Prostate gland (tissue), 2 donors: ENCODE measurements at regions not wholly inside any gene's neighbourhood (a gene's known extent, or its start where the extent isn't known, plus 50 kb on each side); places are given as distances from the start of the nearest gene placed in this dataset.

ENCODE experiments used
- DNase-seq: peaks from one replicate; pipeline ENCODE4 v3.0.0-alpha.2; 2019; ENCODE audit warnings: low spot score
- H3K27ac ChIP-seq, 2 donors: fragments of 200-600 bp; sonication (generic); 2 replicates each; pipeline ENCODE4 v1.5.1; 2017 to 2019
- H3K27me3 ChIP-seq: fragments of 200-600 bp; sonication (generic); replicated peaks from 2 replicates; pipeline ENCODE4 v1.5.1; 2019; ENCODE audit not compliant: insufficient read depth
- H3K36me3 ChIP-seq, 2 donors: fragments of 200-600 bp; sonication (generic); 1 replicate in 1 of 2; 2 replicates in 1 of 2; pipeline versions ENCODE4 v1.5.1 to v1.8.1; 2017 to 2019
- H3K4me1 ChIP-seq: fragments of 200-600 bp; sonication (generic); replicated peaks from 2 replicates; pipeline ENCODE4 v1.5.1; 2019
- H3K4me3 ChIP-seq, 2 donors: fragments of 200-600 bp; sonication (generic); 2 replicates each; pipeline ENCODE4 v1.5.1; 2017 to 2019
- H3K9me3 ChIP-seq: fragments of 200-600 bp; sonication (generic); 2 replicates; pipeline ENCODE4 v1.5.1; 2017
- POLR2A ChIP-seq: fragments of 450-650 bp; IDR thresholded peaks from one replicate; pipeline ENCODE4 v1.6.1; 2016; ENCODE audit warnings: antibody characterized with exemption, mild to moderate bottlenecking
- POLR2AphosphoS5 ChIP-seq: sonication (generic); formaldehyde crosslinking; IDR thresholded peaks from one replicate; pipeline ENCODE4 v1.6.1; 2017; ENCODE audit warnings: antibody characterized with exemption
- WGBS: methylation state at CpG from one replicate; pipeline ENCODE4 v1.1.5; 2018; 5-methylcytosine and 5-hydroxymethylcytosine counted together
- intact Hi-C: fragments of 100-400 bp; cut with DNase I; formaldehyde crosslinking; loops from one replicate; pipeline ENCODE4 v1.14.2; 2022
- TF ChIP-seq, protein P1 (sequence below), 4 experiments: fragments of 200-600 bp in 2 of 4; fragments of 450-650 bp in 2 of 4; sonication (generic) in 2 of 4; IDR thresholded peaks; 1 replicate in 3 of 4; 2 replicates in 1 of 4; pipeline ENCODE4 v1.5.1; 2016 to 2019; ENCODE audit warnings: antibody characterized with exemption in 4 of 4, mild to moderate bottlenecking in 2 of 4, moderate library complexity in 2 of 4

DNA sequence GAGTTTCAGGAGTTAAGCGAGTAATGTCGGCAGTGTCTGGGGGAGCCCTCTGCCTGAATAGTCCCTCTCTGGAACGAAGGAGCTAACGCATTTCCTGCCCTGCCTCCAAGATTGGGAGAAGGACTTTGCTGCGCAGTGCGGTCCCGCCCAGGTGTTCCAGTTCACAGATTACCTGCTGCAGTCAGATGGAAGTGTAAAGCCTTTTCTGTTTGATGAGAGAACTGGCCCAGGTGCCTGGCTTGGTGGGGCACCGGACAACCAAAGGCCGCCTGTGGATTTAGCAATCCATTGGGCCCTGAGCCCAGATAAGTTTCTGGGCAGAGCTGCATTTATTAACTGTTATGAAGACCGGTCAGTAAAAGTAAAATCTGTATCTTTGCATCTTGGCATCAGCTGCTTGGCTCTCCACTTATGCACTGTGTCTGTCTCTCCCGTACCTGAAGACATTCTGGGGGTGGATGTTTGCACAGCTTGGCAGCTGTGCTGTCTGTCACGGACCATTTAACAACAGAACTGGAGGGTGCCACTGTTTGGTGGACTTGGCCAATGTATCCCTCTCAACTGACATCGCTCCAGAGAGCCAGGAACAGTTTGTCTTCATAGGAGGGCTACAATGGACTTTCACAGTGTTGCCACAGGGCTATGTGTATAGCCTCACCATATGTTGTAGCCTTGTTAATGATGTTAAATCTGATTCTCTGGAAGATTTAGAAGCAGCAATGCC lies 654.7 kb upstream of the ZWINT start:
- no peak overlapping the region for H3K27ac ChIP-seq
- no peaks in the 10 kb centered on the region for H3K4me1 ChIP-seq
- no peak overlapping the region for H3K4me3 ChIP-seq
- no peaks in the 10 kb centered on the region for H3K9me3 ChIP-seq
- DNase-seq, result peak; percentile 19
- no peaks in the 10 kb centered on the region for H3K27me3 ChIP-seq
- no peaks in the 10 kb centered on the region for H3K36me3 ChIP-seq
- 46% methylated on average over 13 of the region's 13 CpGs for WGBS
- TF ChIP-seq POLR2A (no peak), POLR2AphosphoS5 (peak; percentile 38)
- TF ChIP-seq, protein P1, sequence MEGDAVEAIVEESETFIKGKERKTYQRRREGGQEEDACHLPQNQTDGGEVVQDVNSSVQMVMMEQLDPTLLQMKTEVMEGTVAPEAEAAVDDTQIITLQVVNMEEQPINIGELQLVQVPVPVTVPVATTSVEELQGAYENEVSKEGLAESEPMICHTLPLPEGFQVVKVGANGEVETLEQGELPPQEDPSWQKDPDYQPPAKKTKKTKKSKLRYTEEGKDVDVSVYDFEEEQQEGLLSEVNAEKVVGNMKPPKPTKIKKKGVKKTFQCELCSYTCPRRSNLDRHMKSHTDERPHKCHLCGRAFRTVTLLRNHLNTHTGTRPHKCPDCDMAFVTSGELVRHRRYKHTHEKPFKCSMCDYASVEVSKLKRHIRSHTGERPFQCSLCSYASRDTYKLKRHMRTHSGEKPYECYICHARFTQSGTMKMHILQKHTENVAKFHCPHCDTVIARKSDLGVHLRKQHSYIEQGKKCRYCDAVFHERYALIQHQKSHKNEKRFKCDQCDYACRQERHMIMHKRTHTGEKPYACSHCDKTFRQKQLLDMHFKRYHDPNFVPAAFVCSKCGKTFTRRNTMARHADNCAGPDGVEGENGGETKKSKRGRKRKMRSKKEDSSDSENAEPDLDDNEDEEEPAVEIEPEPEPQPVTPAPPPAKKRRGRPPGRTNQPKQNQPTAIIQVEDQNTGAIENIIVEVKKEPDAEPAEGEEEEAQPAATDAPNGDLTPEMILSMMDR (IDR thresholded peaks at IDR 0.05), result no peak
- intact Hi-C loops, result no loop called here

DNA sequence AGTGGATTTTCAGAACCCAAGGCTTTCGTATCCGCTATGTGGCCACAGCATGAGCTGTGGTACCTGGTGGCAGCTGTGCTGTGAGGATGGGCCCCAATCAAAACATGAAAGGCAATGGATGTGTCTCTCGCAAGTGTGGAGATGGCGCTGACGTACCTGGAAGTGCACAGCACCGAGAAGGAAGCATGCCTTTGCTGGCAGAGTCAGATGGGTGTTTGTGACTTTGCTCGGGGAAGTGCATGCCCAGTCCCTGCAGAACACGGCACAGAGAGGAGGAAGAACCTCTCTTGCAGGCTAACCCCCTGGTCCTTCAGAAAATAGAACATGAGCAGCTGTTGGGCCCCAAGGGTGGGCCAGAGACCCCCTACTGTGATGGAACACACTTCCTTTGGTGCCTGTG lies 654.1 kb upstream of the ZWINT start:
- Histone ChIP-seq H3K27ac (no peak overlapping the region), H3K27me3 (no peaks in the 10 kb centered on the region), H3K9me3 (no peaks in the 10 kb centered on the region), H3K36me3 (no peaks in the 10 kb centered on the region), H3K4me3 (no peak overlapping the region), H3K4me1 (no peaks in the 10 kb centered on the region)
- intact Hi-C loops, result no loop called here
- WGBS, result 74% methylated on average over 7 of the region's 8 CpGs
- TF ChIP-seq, protein P1 (IDR thresholded peaks at IDR 0.05), result no peak
- TF ChIP-seq POLR2AphosphoS5 (no peak), POLR2A (no peak)
- DNase-seq, result no peak

DNA sequence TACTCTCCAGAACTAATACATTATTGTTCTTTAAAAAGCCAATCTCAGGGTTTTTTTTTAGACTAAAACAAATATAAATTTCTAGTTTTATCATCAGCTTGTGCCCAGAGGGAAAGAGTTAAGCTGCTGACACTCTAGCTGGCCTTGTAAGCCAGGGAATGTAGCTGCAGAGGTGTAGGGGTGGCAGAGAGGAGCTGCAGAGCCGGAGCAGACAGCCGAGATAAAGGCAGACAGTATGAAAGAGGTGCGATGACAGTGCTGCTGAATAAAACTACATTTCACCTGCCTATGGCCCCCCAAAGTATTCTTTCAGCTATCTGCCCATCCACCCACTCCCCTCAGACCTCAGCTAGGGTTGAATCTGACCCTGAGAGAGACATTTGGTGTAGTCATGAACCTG lies 653.7 kb upstream of the ZWINT start:
- H3K27ac ChIP-seq, result no peak overlapping the region
- no peaks in the 10 kb centered on the region for H3K9me3 ChIP-seq
- no peaks in the 10 kb centered on the region for H3K4me1 ChIP-seq
- no peak for DNase-seq
- 70% methylated on average over 3 of the region's 3 CpGs for WGBS
- no peak for TF ChIP-seq POLR2A
- TF ChIP-seq POLR2AphosphoS5, result no peak
- intact Hi-C loops, result no loop called here
- no peak overlapping the region for H3K4me3 ChIP-seq
- no peaks in the 10 kb centered on the region for H3K27me3 ChIP-seq
- no peaks in the 10 kb centered on the region for H3K36me3 ChIP-seq

DNA sequence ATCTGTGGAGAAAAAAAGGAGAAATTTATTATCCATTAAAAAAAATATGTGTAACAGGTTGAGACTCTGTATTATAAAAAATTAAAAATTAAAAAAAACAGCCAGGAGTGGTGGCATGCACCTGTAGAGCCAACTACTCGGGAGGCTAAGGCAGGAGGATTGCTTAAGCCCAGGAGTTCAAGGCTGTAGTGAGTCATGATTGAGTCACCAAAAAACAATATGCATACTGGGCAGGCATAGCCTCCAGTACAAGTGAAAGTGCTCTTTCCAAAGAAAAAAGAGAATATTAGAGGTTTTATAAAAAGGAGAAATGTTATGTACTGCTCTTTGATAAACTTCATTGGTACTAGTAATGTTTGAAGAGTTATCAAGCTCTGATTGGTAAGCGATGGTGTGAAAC lies 647.1 kb upstream of the ZWINT start:
- no peaks in the 10 kb centered on the region for H3K4me1 ChIP-seq
- WGBS, result 82% methylated on average over 2 of the region's 2 CpGs
- TF ChIP-seq, protein P1 (IDR thresholded peaks at IDR 0.05), result no peak
- no peak for TF ChIP-seq POLR2AphosphoS5
- no peak for TF ChIP-seq POLR2A
- H3K4me3 ChIP-seq, result no peak overlapping the region
- DNase-seq, result no peak
- intact Hi-C loops, result no loop called here
- H3K9me3 ChIP-seq, result no peaks in the 10 kb centered on the region
- no peaks in the 10 kb centered on the region for H3K27me3 ChIP-seq
- no peaks in the 10 kb centered on the region for H3K36me3 ChIP-seq
- H3K27ac ChIP-seq, result no peak overlapping the region

DNA sequence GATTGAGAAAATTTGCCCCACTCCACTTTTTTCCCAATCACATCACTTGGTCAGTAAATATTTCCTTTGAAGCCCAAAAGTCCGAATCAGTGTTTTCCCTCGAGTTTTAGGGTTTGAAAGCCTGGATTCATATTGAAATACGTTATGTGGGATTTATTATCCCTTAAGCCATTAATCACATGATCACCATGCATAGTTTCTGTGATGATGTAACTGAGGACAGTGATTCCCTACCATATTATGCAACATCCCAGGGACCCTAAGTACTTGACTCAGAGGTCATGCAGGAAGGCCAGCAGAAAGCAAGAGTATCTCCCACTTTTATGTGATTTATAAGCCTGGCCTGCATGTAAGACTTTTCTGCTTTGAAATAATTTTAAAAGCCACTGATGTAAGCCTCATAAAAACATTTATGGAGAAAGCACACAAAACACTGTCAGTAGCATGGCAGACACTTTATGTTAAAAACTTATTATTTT lies 630.6 kb upstream of the ZWINT start:
- DNase-seq, result no peak
- Histone ChIP-seq H3K36me3 (no peaks in the 10 kb centered on the region), H3K27ac (no peak overlapping the region), H3K27me3 (no peaks in the 10 kb centered on the region), H3K4me1 (no peaks in the 10 kb centered on the region), H3K9me3 (no peaks in the 10 kb centered on the region), H3K4me3 (no peak overlapping the region)
- TF ChIP-seq POLR2AphosphoS5 (no peak), POLR2A (no peak)
- TF ChIP-seq, protein P1 (IDR thresholded peaks at IDR 0.05), result no peak
- intact Hi-C loops, result no loop called here
- 9% methylated on average over 3 of the region's 3 CpGs for WGBS
